HEK293 (cell line): ENCODE measurements at regions not wholly inside any gene's neighbourhood (a gene's known extent, or its start where the extent isn't known, plus 50 kb on each side); places are given as distances from the start of the nearest gene placed in this dataset.

Source experiments
- CTCF ChIA-PET: fragments of 350-600 bp; formaldehyde crosslinking; extraction: SDS; loops from one replicate; lab custom pipeline; 2021; ENCODE audit warnings: antibody characterized with exemption; lab: Yijun Ruan, JAX
- POLR2A ChIA-PET: fragments of 300-600 bp; formaldehyde crosslinking; extraction: SDS; loops from one replicate; lab custom pipeline; 2020; ENCODE audit warnings: antibody characterized with exemption, inconsistent platforms; lab: Yijun Ruan, JAX
- H3K27ac ChIP-seq: fragments of 200-500 bp; sonication (Bioruptor generic); 2 replicates; pipeline ENCODE4 v1.5.1; 2014; ENCODE audit warnings: low read depth, low read length, control low read depth, inconsistent platforms; ENCODE audit errors: extremely low read depth
- H3K36me3 ChIP-seq, 2 experiments: fragments of 200-500 bp in 1 of 2; sonication (Bioruptor generic) in 1 of 2; 1 replicate in 1 of 2; 2 replicates in 1 of 2; pipeline ENCODE4 v1.5.1; 2014 to 2017; ENCODE audit warnings: inconsistent platforms in 2 of 2, low read length in 2 of 2; ENCODE audit not compliant: control insufficient read depth in 2 of 2, insufficient read depth in 1 of 2
- H3K4me1 ChIP-seq: fragments of 200-500 bp; sonication (Bioruptor generic); 2 replicates; pipeline ENCODE4 v1.5.1; 2014; ENCODE audit warnings: mild to moderate bottlenecking, low read length, inconsistent platforms; ENCODE audit not compliant: control insufficient read depth, insufficient read depth
- H3K4me3 ChIP-seq: 2 replicates; pipeline ENCODE4 v1.5.1; 2011; ENCODE audit warnings: low read depth, mild to moderate bottlenecking, control low read depth, low read length, moderate library complexity
- H3K9me3 ChIP-seq: fragments of 200-500 bp; sonication (Bioruptor generic); 2 replicates; pipeline ENCODE4 v1.5.1; 2014; ENCODE audit warnings: low read depth, low read length, inconsistent platforms; ENCODE audit not compliant: control insufficient read depth, insufficient read depth
- BCL6B ChIP-seq: fragments of 450-650 bp; formaldehyde crosslinking; IDR thresholded peaks from 2 replicates; pipeline ENCODE4 v1.5.1; 2017; ENCODE audit warnings: missing biosample characterization, missing genetic modification characterization
- ELK4 ChIP-seq: IDR thresholded peaks from 2 replicates; pipeline ENCODE4 v1.6.1; 2011; ENCODE audit warnings: mild to moderate bottlenecking, low read depth, low read length, borderline replicate concordance
- PRDM4 ChIP-seq: fragments of 450-650 bp; formaldehyde crosslinking; IDR thresholded peaks from 2 replicates; pipeline ENCODE4 v1.5.1; 2017; ENCODE audit warnings: missing biosample characterization, missing genetic modification characterization
- SETDB1 ChIP-seq: IDR thresholded peaks from one replicate; pipeline ENCODE4 v1.6.1; 2017; ENCODE audit warnings: mild to moderate bottlenecking, low read length, moderate library complexity, mixed read lengths; ENCODE audit not compliant: insufficient read length
- SP7 ChIP-seq: fragments of 450-650 bp; formaldehyde crosslinking; IDR thresholded peaks from 2 replicates; pipeline ENCODE4 v1.5.1; 2016; ENCODE audit warnings: missing biosample characterization, missing genetic modification characterization
- TCF7L2 ChIP-seq: IDR thresholded peaks from 2 replicates; pipeline ENCODE4 v1.6.1; 2011; ENCODE audit warnings: low read depth, mild to moderate bottlenecking, inconsistent platforms, low read length, moderate library complexity, borderline replicate concordance
- TSHZ1 ChIP-seq: fragments of 450-650 bp; formaldehyde crosslinking; IDR thresholded peaks from 2 replicates; pipeline ENCODE4 v1.5.1; 2016; ENCODE audit warnings: missing biosample characterization, missing genetic modification characterization, borderline replicate concordance
- ZBTB20 ChIP-seq: fragments of 450-650 bp; formaldehyde crosslinking; IDR thresholded peaks from 2 replicates; pipeline ENCODE4 v1.5.1; 2016; ENCODE audit warnings: missing biosample characterization, missing genetic modification characterization
- ZFP37 ChIP-seq: fragments of 450-650 bp; formaldehyde crosslinking; IDR thresholded peaks from 2 replicates; pipeline ENCODE4 v1.5.1; 2016; ENCODE audit warnings: missing biosample characterization, missing genetic modification characterization
- ZNF324 ChIP-seq: fragments of 450-650 bp; formaldehyde crosslinking; IDR thresholded peaks from 2 replicates; pipeline ENCODE4 v1.5.1; 2016; ENCODE audit warnings: missing biosample characterization, missing genetic modification characterization
- ZNF398 ChIP-seq: fragments of 450-650 bp; formaldehyde crosslinking; IDR thresholded peaks from 2 replicates; pipeline ENCODE4 v1.5.1; 2017; ENCODE audit warnings: missing biosample characterization, missing genetic modification characterization
- ZNF585B ChIP-seq: fragments of 450-650 bp; formaldehyde crosslinking; IDR thresholded peaks from 2 replicates; pipeline ENCODE4 v1.5.1; 2016; ENCODE audit warnings: missing biosample characterization, missing genetic modification characterization
- ZNF692 ChIP-seq: fragments of 450-650 bp; formaldehyde crosslinking; IDR thresholded peaks from 2 replicates; pipeline ENCODE4 v1.5.1; 2016; ENCODE audit warnings: missing biosample characterization, missing genetic modification characterization
- ZNF785 ChIP-seq: fragments of 450-650 bp; formaldehyde crosslinking; IDR thresholded peaks from 2 replicates; pipeline ENCODE4 v1.5.1; 2016; ENCODE audit warnings: missing biosample characterization, missing genetic modification characterization
- ZNF837 ChIP-seq: fragments of 450-650 bp; formaldehyde crosslinking; IDR thresholded peaks from 2 replicates; pipeline ENCODE4 v1.5.1; 2016; ENCODE audit warnings: missing biosample characterization, missing genetic modification characterization
- ZSCAN5A ChIP-seq: fragments of 450-650 bp; formaldehyde crosslinking; IDR thresholded peaks from 2 replicates; pipeline ENCODE4 v1.5.1; 2016; ENCODE audit warnings: missing biosample characterization, missing genetic modification characterization

- POLR2A ChIA-PET, result no interaction called here
- Histone ChIP-seq H3K36me3 (no peaks in the 10 kb centered on the region), H3K4me1 (no peaks in the 10 kb centered on the region), H3K4me3 (no peak overlapping the region), H3K27ac (no peak overlapping the region), H3K9me3 (no peaks in the 10 kb centered on the region)
- no peak for TF ChIP-seq ZSCAN5A (tag by site-specific recombination)
- no peak for TF ChIP-seq SP7 (tag by site-specific recombination)
- CTCF ChIA-PET, result interaction anchor here (0.7 kb wide), 1 partner anchor 53 kb away, joined by 3 read pairs; no protein-coding TSS in a partner anchor
Observed at GRCh38 chr3:28808068-28808467, 459.4 kb upstream of the AZI2 start.

GRCh38 chr3:28816017-28816416 is 464.9 kb upstream of the RBMS3 start:
- no peak overlapping the region for H3K4me3 ChIP-seq
- no peak overlapping the region for H3K27ac ChIP-seq
- H3K4me1 ChIP-seq, result no peaks in the 10 kb centered on the region
- no peaks in the 10 kb centered on the region for H3K9me3 ChIP-seq
- TF ChIP-seq ZNF324 (tag by site-specific recombination) (no peak), ZNF398 (tag by site-specific recombination) (no peak), ZBTB20 (tag by site-specific recombination) (no peak), PRDM4 (no peak), ZNF585B (tag by site-specific recombination) (no peak), ZNF692 (tag by site-specific recombination) (no peak), ZNF837 (no peak), BCL6B (tag by site-specific recombination) (no peak)
- CTCF ChIA-PET, result no interaction called here
- POLR2A ChIA-PET, result no interaction called here
- no peaks in the 10 kb centered on the region for H3K36me3 ChIP-seq

- H3K4me1 ChIP-seq, result no peaks in the 10 kb centered on the region
- CTCF ChIA-PET, result interaction anchor here (0.6 kb wide), 1 partner anchor 91 kb away, joined by 4 read pairs; no protein-coding TSS in a partner anchor
- H3K36me3 ChIP-seq, result no peaks in the 10 kb centered on the region
- no peak overlapping the region for H3K4me3 ChIP-seq
- POLR2A ChIA-PET, result no interaction called here
- no peak overlapping the region for H3K27ac ChIP-seq
- H3K9me3 ChIP-seq, result no peaks in the 10 kb centered on the region
- TF ChIP-seq TCF7L2 (no peak), SETDB1 (no peak), TSHZ1 (tag by site-specific recombination) (no peak), ZNF785 (tag by site-specific recombination) (no peak), ZFP37 (tag by site-specific recombination) (no peak), ELK4 (no peak)
Observed at GRCh38 chr3:28824316-28824715, 456.6 kb upstream of the RBMS3 start.
